Right lobe of liver (tissue), 6 donors: ENCODE measurements at regions not wholly inside any gene's neighbourhood (a gene's known extent, or its start where the extent isn't known, plus 50 kb on each side); places are given as distances from the start of the nearest gene placed in this dataset.

ENCODE experiments used
- ATAC-seq, 4 donors: fragments of 200-7000 bp; cut with Tn5 transposase; one replicate each; pipeline ENCODE4 v1.9.1; 2020; ENCODE audit warnings: mild to moderate bottlenecking in 4 of 4, moderate library complexity in 4 of 4
- DNase-seq, 3 donors: peaks; one replicate each; pipeline ENCODE4 v3.0.0-alpha.2; 2020
- H3K27ac ChIP-seq, 3 donors: fragments of 200-600 bp; one replicate each; pipeline ENCODE4 v1.8.0; 2022
- H3K27me3 ChIP-seq, 2 donors: fragments of 200-600 bp; one replicate each; pipeline ENCODE4 v1.8.0; 2022
- H3K36me3 ChIP-seq, 4 donors: fragments of 200-600 bp; sonication (generic) in 1 of 4; one replicate each; pipeline versions ENCODE4 v1.5.1 to v1.8.0; 2017 to 2022; ENCODE audit warnings: control low read depth in 1 of 4
- H3K4me1 ChIP-seq, 4 donors: fragments of 200-600 bp; sonication (generic) in 1 of 4; one replicate each; pipeline versions ENCODE4 v1.5.1 to v1.8.0; 2017 to 2022; ENCODE audit warnings: control low read depth in 1 of 4
- H3K4me3 ChIP-seq, 3 donors: fragments of 200-600 bp; one replicate each; pipeline ENCODE4 v1.8.0; 2022
- H3K9me3 ChIP-seq, 4 donors: fragments of 200-600 bp; sonication (generic) in 1 of 4; one replicate each; pipeline versions ENCODE4 v1.5.1 to v1.8.0; 2017 to 2022; ENCODE audit warnings: control low read depth in 1 of 4
- CTCF ChIP-seq, 4 donors: fragments of 200-600 bp in 3 of 4; fragments of 450-650 bp in 1 of 4; IDR thresholded peaks; one replicate each; pipeline versions ENCODE4 v1.5.1 to v1.8.0; 2016 to 2022; ENCODE audit warnings: antibody characterized with exemption in 4 of 4, mild to moderate bottlenecking in 2 of 4
- POLR2A ChIP-seq: fragments of 450-650 bp; IDR thresholded peaks from one replicate; pipeline ENCODE4 v1.6.1; 2017; ENCODE audit warnings: antibody characterized with exemption, mild to moderate bottlenecking
- WGBS: methylation state at CpG from one replicate; pipeline ENCODE4 v1.1.6; 2018; ENCODE audit warnings: low coverage, low lambda C conversion rate; ENCODE audit not compliant: insufficient coverage; ENCODE audit errors: missing lambda C conversion rate; 5-methylcytosine and 5-hydroxymethylcytosine counted together
- intact Hi-C, 2 donors: fragments of 100-400 bp; cut with DNase I; formaldehyde crosslinking; loops; one replicate each; pipeline versions ENCODE4 v1.11.2 to v1.14.1; 2022
- donor health status: DM: no; HTN: yes; CAD: no.
- donor health status: DM: no; HTN: no; CAD: no.
- donor health status: DM: no; HTN: no; CAD: no.
- donor health status: DM: no; HTN: yes; CAD: no.
- donor health status: DM: no; HTN: yes; CAD: no.

GRCh38 chr5:124873713-124874112 lies 127.3 kb upstream of the ZNF608 start:
- DNase-seq (no peak), ATAC-seq (no peak)
- TF ChIP-seq POLR2A (no peak), CTCF (IDR thresholded peaks at IDR 0.05) (no peak)
- H3K27ac ChIP-seq = no peak overlapping the region
- no peak overlapping the region for H3K4me3 ChIP-seq
- H3K9me3 ChIP-seq = no peaks in the 10 kb centered on the region
- no peaks in the 10 kb centered on the region for H3K4me1 ChIP-seq
- intact Hi-C loops = no loop called here
- no peaks in the 10 kb centered on the region for H3K27me3 ChIP-seq
- 100% methylated on average over 3 of the region's 3 CpGs for WGBS
- no peaks in the 10 kb centered on the region for H3K36me3 ChIP-seq

- TF ChIP-seq POLR2A (no peak), CTCF (IDR thresholded peaks at IDR 0.05) (no peak)
- no peak overlapping the region for H3K27ac ChIP-seq
- no CpG with 5 or more reads among the region's 1 CpG for WGBS
- no peak overlapping the region for H3K4me3 ChIP-seq
- intact Hi-C loops = no loop called here
- no peaks in the 10 kb centered on the region for H3K9me3 ChIP-seq
- H3K36me3 ChIP-seq = no peaks in the 10 kb centered on the region
- ATAC-seq (no peak), DNase-seq (no peak)
- H3K4me1 ChIP-seq = no peaks in the 10 kb centered on the region
- H3K27me3 ChIP-seq = no peaks in the 10 kb centered on the region
Observed at GRCh38 chr5:124876566-124876965, 130.1 kb upstream of the ZNF608 start.

GRCh38 chr5:124876983-124877382 lies 130.5 kb upstream of the ZNF608 start:
- Histone ChIP-seq H3K4me1 (no peaks in the 10 kb centered on the region), H3K27me3 (no peaks in the 10 kb centered on the region), H3K9me3 (no peaks in the 10 kb centered on the region), H3K27ac (no peak overlapping the region), H3K36me3 (no peaks in the 10 kb centered on the region), H3K4me3 (no peak overlapping the region)
- no peak for TF ChIP-seq CTCF (IDR thresholded peaks at IDR 0.05)
- no peak for TF ChIP-seq POLR2A
- WGBS = 75% methylated on average over 2 of the region's 2 CpGs
- ATAC-seq (no peak), DNase-seq (no peak)
- intact Hi-C loops = no loop called here

- TF ChIP-seq POLR2A = no peak
- TF ChIP-seq CTCF (IDR thresholded peaks at IDR 0.05) = no peak
- peak in 2 of 4 donors; percentile 9 to 50 for ATAC-seq
- DNase-seq = no peak
- no peaks in the 10 kb centered on the region for H3K36me3 ChIP-seq
- no peaks in the 10 kb centered on the region for H3K4me1 ChIP-seq
- H3K9me3 ChIP-seq = no peaks in the 10 kb centered on the region
- intact Hi-C loops = no loop called here
- H3K4me3 ChIP-seq = no peak overlapping the region
- no peak overlapping the region for H3K27ac ChIP-seq
- 82% methylated on average over 7 of the region's 7 CpGs for WGBS
- H3K27me3 ChIP-seq = no peaks in the 10 kb centered on the region
Observed at GRCh38 chr5:124877501-124878146, 131.2 kb upstream of the ZNF608 start.
